ENCODE measurements at regions not wholly inside any gene's neighbourhood (a gene's known extent, or its start where the extent isn't known, plus 50 kb on each side); places are given as distances from the start of the nearest gene placed in this dataset.
"Not testable (repeated sequence)": the region's sequence is repeated elsewhere in the genome, so short reads cannot be mapped to it uniquely, and the experiment has no call there.

GRCh38 chr3:107468782-107469181, 54.0 kb upstream of the BBX start:
- DNase-seq (ENCODE audit: low read depth in 2 of 2) = no peak

- DNase-seq (ENCODE audit: low read depth in 2 of 2) = not testable (repeated sequence)
These were observed 52.3 kb upstream of the BBX start for GRCh38 chr3:107470496-107470895.

All from fibroblast of skin of left quadriceps (primary cell).